ENCODE measurements at regions not wholly inside any gene's neighbourhood (a gene's known extent, or its start where the extent isn't known, plus 50 kb on each side); places are given as distances from the start of the nearest gene placed in this dataset.

DNA sequence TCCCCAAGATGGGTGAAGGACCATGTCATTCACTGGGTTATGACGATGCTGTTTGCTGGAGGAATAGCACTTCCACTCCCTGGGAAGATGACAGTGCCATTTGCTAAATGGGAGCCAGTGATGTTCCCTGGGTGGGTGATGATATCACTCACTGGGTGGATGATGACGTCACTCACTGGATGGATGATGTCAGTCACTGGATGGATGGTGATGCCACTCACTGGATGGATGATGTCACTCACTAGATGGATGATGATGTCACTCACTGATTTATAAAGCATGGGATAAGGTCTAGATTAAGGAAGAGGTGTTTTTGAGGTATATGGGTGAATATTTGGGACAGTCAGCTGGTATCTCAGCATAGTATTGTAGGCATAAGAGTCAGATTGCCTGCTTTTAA lies 457.2 kb downstream of the AJAP1 start:
- intact Hi-C loops (cut with DNase I; ENCODE audit: low total_unique reads) = no loop called here
- Histone ChIP-seq H3K27ac (no peak overlapping the region), H3K9me3 (no peaks in the 10 kb centered on the region), H3K36me3 (ENCODE audit: low read depth, missing control alignments) (no peaks in the 10 kb centered on the region), H3K4me3 (no peak overlapping the region), H3K4me1 (no peaks in the 10 kb centered on the region), H3K27me3 (no peaks in the 10 kb centered on the region)
- no peak for TF ChIP-seq POLR2A (IDR thresholded peaks at IDR 0.05)
- TF ChIP-seq, protein P1, sequence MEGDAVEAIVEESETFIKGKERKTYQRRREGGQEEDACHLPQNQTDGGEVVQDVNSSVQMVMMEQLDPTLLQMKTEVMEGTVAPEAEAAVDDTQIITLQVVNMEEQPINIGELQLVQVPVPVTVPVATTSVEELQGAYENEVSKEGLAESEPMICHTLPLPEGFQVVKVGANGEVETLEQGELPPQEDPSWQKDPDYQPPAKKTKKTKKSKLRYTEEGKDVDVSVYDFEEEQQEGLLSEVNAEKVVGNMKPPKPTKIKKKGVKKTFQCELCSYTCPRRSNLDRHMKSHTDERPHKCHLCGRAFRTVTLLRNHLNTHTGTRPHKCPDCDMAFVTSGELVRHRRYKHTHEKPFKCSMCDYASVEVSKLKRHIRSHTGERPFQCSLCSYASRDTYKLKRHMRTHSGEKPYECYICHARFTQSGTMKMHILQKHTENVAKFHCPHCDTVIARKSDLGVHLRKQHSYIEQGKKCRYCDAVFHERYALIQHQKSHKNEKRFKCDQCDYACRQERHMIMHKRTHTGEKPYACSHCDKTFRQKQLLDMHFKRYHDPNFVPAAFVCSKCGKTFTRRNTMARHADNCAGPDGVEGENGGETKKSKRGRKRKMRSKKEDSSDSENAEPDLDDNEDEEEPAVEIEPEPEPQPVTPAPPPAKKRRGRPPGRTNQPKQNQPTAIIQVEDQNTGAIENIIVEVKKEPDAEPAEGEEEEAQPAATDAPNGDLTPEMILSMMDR (IDR thresholded peaks at IDR 0.05) = no peak
- DNase-seq = no peak
- WGBS, 2 donors = 73 to 87% methylated on average over 2 of the region's 2 CpGs

DNA sequence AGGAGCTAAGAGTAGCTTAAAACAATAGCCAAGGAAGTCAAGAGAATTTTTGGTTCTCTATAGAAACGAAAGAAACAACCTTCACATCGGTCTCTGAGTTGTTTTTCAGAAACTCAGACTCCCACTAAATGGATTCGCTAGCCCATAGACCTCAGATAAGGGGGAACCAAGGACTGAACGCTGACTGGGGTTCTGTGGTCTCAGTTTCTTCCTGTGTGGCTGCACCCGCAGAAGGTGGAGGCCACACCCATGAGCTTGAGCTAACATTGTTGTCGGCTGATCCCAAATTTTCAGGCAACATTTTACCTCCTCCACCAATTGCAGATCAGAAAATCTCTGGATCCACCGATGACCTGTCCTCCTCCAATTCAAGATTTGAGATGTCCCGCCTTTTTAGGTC lies 456.1 kb downstream of the AJAP1 start:
- no peaks in the 10 kb centered on the region for H3K9me3 ChIP-seq
- 81 to 87% methylated on average over 8 of the region's 8 CpGs for WGBS, 2 donors
- no peak for DNase-seq

GRCh38 chr1:5109633-5110032 lies 455.2 kb downstream of the AJAP1 start:
- Histone ChIP-seq H3K9me3 (no peaks in the 10 kb centered on the region), H3K4me3 (no peak overlapping the region), H3K27ac (no peak overlapping the region), H3K27me3 (no peaks in the 10 kb centered on the region), H3K4me1 (no peaks in the 10 kb centered on the region), H3K36me3 (ENCODE audit: low read depth, missing control alignments) (no peaks in the 10 kb centered on the region)
- intact Hi-C loops (cut with DNase I; ENCODE audit: low total_unique reads) = no loop called here
- no peak for DNase-seq
- TF ChIP-seq, protein P1 (IDR thresholded peaks at IDR 0.05) = no peak
- TF ChIP-seq POLR2A (IDR thresholded peaks at IDR 0.05) = no peak
- WGBS, 2 donors = 72 to 75% methylated on average over 11 of the region's 11 CpGs

More for the DNA sequence above, 456.1 kb downstream of the AJAP1 start:
- intact Hi-C loops (cut with DNase I; ENCODE audit: low total_unique reads) = no loop called here
- Histone ChIP-seq H3K4me1 (no peaks in the 10 kb centered on the region), H3K4me3 (no peak overlapping the region), H3K27me3 (no peaks in the 10 kb centered on the region), H3K36me3 (ENCODE audit: low read depth, missing control alignments) (no peaks in the 10 kb centered on the region), H3K27ac (no peak overlapping the region)
- TF ChIP-seq POLR2A (IDR thresholded peaks at IDR 0.05) = no peak
- TF ChIP-seq, protein P1 (IDR thresholded peaks at IDR 0.05) = no peak

- intact Hi-C loops (cut with DNase I; ENCODE audit: low total_unique reads) = no loop called here
- no peaks in the 10 kb centered on the region for H3K27me3 ChIP-seq
Observed at GRCh38 chr1:5108740-5109139, 454.3 kb downstream of the AJAP1 start.

DNA sequence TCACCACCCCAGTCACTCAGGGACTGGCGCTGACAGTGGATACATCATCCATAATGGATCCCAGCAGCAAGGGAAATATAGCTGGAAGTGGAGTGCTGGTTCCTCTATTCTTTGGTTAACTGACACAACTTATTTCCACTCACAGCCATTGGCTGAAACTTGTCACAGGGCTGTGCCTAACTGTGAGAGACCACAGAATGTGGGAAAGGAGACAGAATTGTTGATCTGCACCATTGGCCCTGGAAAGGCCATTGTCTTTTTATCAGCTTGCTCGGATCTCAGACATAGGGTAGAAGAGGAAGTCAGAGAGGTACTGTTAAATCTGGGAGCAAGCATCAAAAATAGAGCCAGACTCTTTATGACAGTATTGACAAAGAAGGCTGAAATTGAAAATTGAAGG lies 451.3 kb downstream of the AJAP1 start:
- WGBS, 2 donors = 80 to 89% methylated on average over 2 of the region's 2 CpGs
- Histone ChIP-seq H3K27me3 (no peaks in the 10 kb centered on the region), H3K4me3 (no peak overlapping the region), H3K27ac (no peak overlapping the region), H3K36me3 (ENCODE audit: low read depth, missing control alignments) (no peaks in the 10 kb centered on the region), H3K4me1 (no peaks in the 10 kb centered on the region), H3K9me3 (no peaks in the 10 kb centered on the region)
- no peak for DNase-seq
- TF ChIP-seq POLR2A (IDR thresholded peaks at IDR 0.05) = no peak
- TF ChIP-seq, protein P1 (IDR thresholded peaks at IDR 0.05) = no peak
- intact Hi-C loops (cut with DNase I; ENCODE audit: low total_unique reads) = no loop called here

More at GRCh38 chr1:5108740-5109139, 454.3 kb downstream of the AJAP1 start:
- Histone ChIP-seq H3K9me3 (no peaks in the 10 kb centered on the region), H3K36me3 (ENCODE audit: low read depth, missing control alignments) (no peaks in the 10 kb centered on the region), H3K4me3 (no peak overlapping the region), H3K4me1 (no peaks in the 10 kb centered on the region), H3K27ac (no peak overlapping the region)
- 65 to 73% methylated on average over 5 of the region's 5 CpGs for WGBS, 2 donors
- no peak for DNase-seq
- TF ChIP-seq, protein P1 (IDR thresholded peaks at IDR 0.05) = no peak
- no peak for TF ChIP-seq POLR2A (IDR thresholded peaks at IDR 0.05)
